ENCODE measurements at regions not wholly inside any gene's neighbourhood (a gene's known extent, or its start where the extent isn't known, plus 50 kb on each side); places are given as distances from the start of the nearest gene placed in this dataset.
"Not testable (repeated sequence)": the region's sequence is repeated elsewhere in the genome, so short reads cannot be mapped to it uniquely, and the experiment has no call there.

DNA sequence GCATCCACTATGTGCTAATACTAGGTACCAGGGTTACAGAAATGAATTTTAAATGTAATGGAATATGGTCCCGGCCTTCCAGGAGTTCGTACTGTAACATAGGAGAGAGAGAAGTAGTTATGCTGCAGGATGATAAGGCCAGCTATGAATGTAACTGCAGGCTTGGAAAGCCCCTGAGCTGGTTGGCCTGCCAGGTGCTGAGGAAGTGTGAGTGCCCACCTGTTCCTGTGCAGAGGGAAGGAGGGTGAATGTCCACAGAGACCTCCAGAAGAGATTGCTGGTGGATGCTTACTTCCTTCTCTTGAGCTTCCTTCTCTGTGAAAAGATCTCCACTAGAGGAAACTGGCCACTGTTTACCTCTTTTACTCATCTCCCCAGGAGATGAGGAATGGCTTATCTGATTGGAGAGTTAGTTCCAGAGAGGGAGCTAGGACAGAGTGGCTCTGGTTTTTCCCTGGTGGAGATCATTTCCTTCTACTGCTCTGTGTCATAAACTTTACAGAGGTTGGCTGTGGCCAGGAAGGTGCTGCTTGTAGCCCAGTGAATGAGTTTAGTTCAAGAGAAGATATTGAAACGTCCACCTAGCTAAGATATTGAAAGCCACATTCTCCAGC lies 114.0 kb upstream of the LNX1 start:
- no peaks in the 10 kb centered on the region for H3K9me3 Mint-ChIP-seq
- no peaks in the 10 kb centered on the region for H3K36me3 Mint-ChIP-seq (ENCODE audit: low read depth)
- CTCF ChIA-PET = interaction anchor here (1.3 kb wide), 1 partner anchor 18 kb away, joined by 3 read pairs; no protein-coding TSS in a partner anchor
- no peak for DNase-seq
- peaks cover 13% of the 10 kb centered on the region for H3K4me1 Mint-ChIP-seq
- H3K27ac Mint-ChIP-seq = no peak overlapping the region
- H3K4me3 Mint-ChIP-seq = no peak overlapping the region
- H3K27me3 Mint-ChIP-seq = peaks cover 3% of the 10 kb centered on the region
- POLR2A ChIA-PET = no interaction called here

DNA sequence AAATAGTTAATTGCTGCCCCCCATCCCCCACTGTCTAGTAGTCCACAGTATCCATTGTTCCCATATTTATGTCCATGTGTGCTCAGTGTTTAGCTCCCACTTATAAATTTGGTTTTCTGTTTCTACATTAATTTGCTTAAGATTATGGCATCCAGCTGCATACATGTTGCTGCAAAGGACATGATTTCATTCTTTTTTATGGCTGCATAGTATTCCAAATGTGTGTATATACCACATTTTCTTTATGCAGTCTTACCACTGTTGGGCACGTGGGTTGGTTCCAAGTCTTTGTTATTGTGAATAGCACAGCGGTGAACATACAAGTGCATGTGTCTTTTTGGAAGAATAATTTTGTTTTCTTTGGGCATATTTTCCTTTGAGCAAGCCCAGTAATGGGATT lies 113.0 kb upstream of the LNX1 start:
- Mint-ChIP-seq H3K4me3 (no peak overlapping the region), H3K36me3 (ENCODE audit: low read depth) (no peaks in the 10 kb centered on the region), H3K27me3 (peaks cover 3% of the 10 kb centered on the region), H3K27ac (no peak overlapping the region), H3K9me3 (no peaks in the 10 kb centered on the region), H3K4me1 (peaks cover 13% of the 10 kb centered on the region)
- CTCF ChIA-PET = no interaction called here
- POLR2A ChIA-PET = no interaction called here
- no peak for DNase-seq

DNA sequence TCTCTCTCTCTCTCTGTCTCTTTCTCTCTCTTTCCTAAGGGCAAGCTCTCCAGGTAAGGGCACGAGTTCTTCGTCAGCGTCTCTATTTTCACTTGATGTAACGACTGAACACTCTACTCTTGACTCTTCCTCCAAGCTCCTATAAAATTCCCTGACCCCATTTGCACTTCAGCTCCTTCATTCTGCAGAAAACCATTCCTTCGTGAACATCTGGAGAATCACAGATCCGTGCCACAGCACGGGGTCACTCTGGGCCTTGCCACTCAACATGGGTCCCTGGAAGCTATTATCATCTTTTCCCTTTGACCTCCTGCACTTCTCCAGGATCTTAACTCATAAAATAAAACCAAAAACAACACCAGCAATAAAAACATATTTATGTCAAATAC lies 112.0 kb upstream of the LNX1 start:
- Mint-ChIP-seq H3K4me3 (no peak overlapping the region), H3K36me3 (ENCODE audit: low read depth) (no peaks in the 10 kb centered on the region), H3K4me1 (peaks cover 13% of the 10 kb centered on the region), H3K27ac (no peak overlapping the region), H3K27me3 (peaks cover 3% of the 10 kb centered on the region), H3K9me3 (peaks cover 2% of the 10 kb centered on the region)
- POLR2A ChIA-PET = no interaction called here
- CTCF ChIA-PET = no interaction called here
- no peak for DNase-seq

DNA sequence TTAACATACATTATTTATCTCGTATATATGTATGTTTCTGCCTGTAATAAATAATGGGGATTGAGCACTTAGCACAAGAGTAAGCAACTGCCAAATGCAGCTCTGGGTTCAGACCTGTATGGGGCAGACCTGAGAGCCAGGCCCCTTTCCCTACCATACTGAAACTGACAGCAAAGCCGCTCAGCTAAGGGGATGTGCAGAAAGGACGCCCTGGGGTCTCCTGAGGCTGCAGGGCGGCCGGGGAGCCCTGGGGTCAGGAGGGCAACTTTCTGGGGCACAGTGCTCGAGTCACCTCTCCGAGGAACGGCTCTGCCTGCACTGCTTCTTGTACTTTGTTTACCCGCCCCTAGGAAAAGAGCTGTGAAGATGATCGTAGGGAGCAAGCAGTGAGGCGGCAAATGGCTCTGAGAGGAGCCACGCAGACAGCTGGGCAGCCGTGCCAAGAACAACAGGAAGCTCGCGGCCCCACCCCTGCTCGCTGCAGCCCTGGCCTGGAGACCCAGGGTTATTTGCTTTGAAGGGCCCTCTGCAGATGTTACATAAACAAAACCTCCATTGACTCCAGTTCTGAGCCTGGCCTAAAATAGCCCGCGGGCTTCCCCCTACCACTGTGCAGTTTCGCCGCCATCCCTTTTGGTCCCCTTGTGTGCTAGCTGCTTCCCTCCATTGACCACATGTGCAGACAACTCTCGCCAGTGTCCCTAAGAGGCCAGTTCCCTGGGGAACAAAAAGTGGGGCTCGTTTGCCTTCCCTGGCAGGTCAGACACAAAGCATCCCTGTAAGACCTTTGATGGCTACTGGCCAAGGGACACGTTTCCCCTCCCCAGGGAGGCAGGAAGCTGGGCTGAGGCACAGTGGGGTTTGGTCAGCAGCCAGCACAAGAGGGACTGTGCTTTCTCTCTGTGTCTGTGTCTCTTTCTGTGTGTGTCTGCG lies 111.3 kb upstream of the LNX1 start:
- H3K36me3 Mint-ChIP-seq (ENCODE audit: low read depth) = no peaks in the 10 kb centered on the region
- no peak overlapping the region for H3K4me3 Mint-ChIP-seq
- H3K27me3 Mint-ChIP-seq = peaks cover 3% of the 10 kb centered on the region
- H3K4me1 Mint-ChIP-seq = peaks cover 13% of the 10 kb centered on the region
- CTCF ChIA-PET = no interaction called here
- H3K9me3 Mint-ChIP-seq = peaks cover 2% of the 10 kb centered on the region
- DNase-seq = peak; percentile 6
- POLR2A ChIA-PET = no interaction called here
- H3K27ac Mint-ChIP-seq = peak overlapping the region; percentile 22

DNA sequence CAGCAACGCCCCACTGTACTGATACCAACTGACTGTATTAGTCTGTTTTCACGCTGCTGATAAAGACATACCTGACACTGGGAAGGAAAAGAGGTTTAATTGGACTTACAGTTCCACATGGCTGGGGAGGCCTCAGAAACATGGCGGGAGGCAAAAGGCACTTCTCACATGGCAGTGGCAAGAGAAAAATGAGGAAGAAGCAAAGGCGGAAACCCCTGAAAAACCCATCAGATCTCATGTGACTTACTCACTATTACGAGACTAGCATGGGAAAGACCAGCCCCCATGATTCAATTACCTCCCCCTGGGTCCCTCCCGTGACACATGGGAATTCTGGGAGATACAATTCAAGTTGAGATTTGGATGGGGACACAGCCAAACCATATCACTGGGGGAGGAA lies 110.0 kb upstream of the LNX1 start:
- H3K4me3 Mint-ChIP-seq; H3K36me3 Mint-ChIP-seq (ENCODE audit: low read depth); H3K9me3 Mint-ChIP-seq; H3K27ac Mint-ChIP-seq; POLR2A ChIA-PET; H3K27me3 Mint-ChIP-seq; DNase-seq: not testable (repeated sequence)
- CTCF ChIA-PET = interaction anchor here (1.5 kb wide), 1 partner anchor 17 kb away, joined by 4 read pairs; no protein-coding TSS in a partner anchor
- H3K4me1 Mint-ChIP-seq = peaks cover 13% of the 10 kb centered on the region

DNA sequence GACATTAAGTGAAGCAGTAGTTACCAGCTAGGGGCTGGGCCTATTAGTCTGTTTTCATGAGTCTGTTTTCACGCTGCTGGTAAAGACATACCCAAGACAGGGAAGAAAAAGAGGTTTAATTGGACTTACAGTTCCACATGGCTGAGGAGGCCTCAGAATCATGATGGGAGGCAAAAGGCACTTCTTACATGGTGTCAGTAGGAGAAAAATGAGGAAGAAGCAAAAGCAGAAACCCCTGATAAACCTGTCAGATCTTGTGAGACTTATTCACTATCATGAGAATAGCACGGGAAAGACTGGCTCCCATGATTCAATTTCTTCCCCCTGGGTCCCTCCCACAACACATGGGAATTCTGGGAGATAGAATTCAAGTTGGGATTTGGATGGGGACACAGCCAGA lies 108.0 kb upstream of the LNX1 start:
- DNase-seq = not testable (repeated sequence)

DNA sequence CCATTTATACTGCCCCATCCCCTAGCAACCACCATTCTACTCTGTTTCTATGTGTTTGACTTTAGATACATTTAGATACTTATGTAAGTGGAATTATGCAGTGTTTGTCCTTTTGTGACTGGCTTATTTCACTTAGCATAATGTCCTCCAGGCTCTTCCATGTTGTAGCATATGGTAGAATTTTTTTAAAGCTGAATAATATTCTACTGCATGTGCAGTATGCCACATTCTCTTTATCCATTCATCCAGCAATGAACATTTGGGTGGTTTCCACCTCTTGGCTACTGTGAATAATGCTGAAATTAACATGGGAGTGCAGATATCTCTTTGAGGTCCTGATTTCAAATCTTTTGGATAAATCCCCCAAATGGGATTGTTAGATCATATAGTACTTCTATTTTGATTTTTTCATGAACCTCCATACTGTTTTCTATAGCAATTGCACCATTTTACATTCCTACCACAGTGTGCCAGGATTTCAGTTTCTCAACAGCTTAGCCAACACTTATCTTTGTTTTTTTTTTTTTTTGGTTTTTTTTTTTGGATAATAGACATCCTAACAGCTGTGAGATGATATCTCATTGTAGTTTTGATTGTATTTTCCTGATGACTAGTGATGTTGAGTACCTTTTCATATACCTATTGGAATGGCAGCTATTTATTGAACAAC lies 105.9 kb upstream of the LNX1 start:
- Mint-ChIP-seq H3K36me3 (ENCODE audit: low read depth) (no peaks in the 10 kb centered on the region), H3K27ac (no peak overlapping the region), H3K4me1 (no peaks in the 10 kb centered on the region), H3K4me3 (no peak overlapping the region), H3K27me3 (peaks cover 7% of the 10 kb centered on the region), H3K9me3 (peaks cover 2% of the 10 kb centered on the region)
- ChIA-PET POLR2A (no interaction called here), CTCF (no interaction called here)
- no peak for DNase-seq

More for the DNA sequence above, 108.0 kb upstream of the LNX1 start:
- H3K36me3 Mint-ChIP-seq (ENCODE audit: low read depth); POLR2A ChIA-PET; H3K27ac Mint-ChIP-seq; H3K4me3 Mint-ChIP-seq; H3K27me3 Mint-ChIP-seq; H3K9me3 Mint-ChIP-seq: not testable (repeated sequence)
- CTCF ChIA-PET = interaction anchor here (1.1 kb wide), 1 partner anchor 17 kb away, joined by 5 read pairs; no protein-coding TSS in a partner anchor
- peaks cover 13% of the 10 kb centered on the region for H3K4me1 Mint-ChIP-seq

DNA sequence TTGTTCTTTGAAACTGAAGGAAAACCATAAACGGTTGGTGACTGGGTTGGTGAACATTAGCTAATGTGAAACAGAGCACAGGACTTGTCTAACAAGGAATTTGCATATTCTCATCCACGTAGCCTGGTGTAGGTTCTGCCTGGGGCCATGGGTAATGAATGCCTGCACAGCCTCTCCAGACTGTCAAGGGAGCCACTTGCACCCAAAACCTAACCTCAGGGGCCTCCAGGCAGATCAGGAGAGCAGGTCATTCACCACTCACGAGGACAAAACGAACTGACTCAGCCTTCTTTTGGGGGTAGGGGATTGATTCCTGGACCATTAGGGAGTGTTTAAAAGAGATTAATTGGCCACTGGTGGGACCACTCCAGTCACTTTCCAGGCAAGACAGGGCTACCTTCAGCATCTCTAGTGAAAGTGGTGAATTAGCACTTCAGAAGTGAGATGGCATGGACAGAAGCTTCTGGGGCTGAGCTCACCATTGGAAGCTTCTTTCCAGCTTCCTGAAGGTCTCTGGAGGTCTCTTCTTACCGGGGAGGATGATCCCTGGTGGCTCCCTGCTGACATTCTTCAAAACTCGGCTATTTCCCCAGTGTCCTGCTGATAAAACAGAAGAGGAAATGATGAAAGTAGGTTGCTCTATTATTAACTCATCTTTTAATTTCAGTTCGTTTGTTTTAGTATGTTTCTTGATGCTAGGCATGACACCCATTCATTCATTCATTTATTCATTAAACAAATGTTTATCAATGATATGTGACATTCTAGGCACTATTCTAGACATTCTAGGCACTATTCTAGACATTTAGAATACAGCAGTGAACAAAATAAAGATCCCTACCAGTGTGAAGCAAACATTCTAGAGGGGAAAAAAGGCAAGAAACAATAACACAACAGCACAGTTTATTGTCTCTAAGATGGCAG lies 104.5 kb upstream of the LNX1 start:
- peaks cover 7% of the 10 kb centered on the region for H3K27me3 Mint-ChIP-seq
- no peaks in the 10 kb centered on the region for H3K36me3 Mint-ChIP-seq (ENCODE audit: low read depth)
- POLR2A ChIA-PET = no interaction called here
- no peak overlapping the region for H3K4me3 Mint-ChIP-seq
- no peak overlapping the region for H3K27ac Mint-ChIP-seq
- DNase-seq = no peak
- CTCF ChIA-PET = no interaction called here
- peaks cover 2% of the 10 kb centered on the region for H3K9me3 Mint-ChIP-seq
- H3K4me1 Mint-ChIP-seq = no peaks in the 10 kb centered on the region

DNA sequence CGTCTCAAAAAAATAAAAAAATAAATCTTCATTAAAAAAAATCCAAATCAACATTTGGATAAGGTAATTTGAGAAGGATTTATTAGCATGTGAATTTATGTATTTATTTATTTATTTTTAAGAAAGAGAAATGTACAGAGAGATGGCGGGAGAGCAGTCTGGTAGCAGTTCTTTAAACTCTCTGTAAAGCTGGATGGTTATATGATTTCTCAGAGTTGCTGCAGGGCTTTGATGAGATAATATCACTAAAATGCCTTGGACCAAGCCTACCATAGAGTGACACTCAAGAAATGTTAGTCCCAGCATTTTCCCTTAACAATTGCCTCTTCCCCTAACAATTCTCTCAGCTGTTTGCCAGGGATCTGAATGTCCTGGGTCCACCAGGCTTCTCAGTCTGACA lies 103.4 kb upstream of the LNX1 start:
- DNase-seq = no peak
- POLR2A ChIA-PET = no interaction called here
- CTCF ChIA-PET = no interaction called here
- peaks cover 7% of the 10 kb centered on the region for H3K27me3 Mint-ChIP-seq
- no peaks in the 10 kb centered on the region for H3K4me1 Mint-ChIP-seq
- H3K27ac Mint-ChIP-seq = no peak overlapping the region
- H3K4me3 Mint-ChIP-seq = no peak overlapping the region
- H3K9me3 Mint-ChIP-seq = peaks cover 2% of the 10 kb centered on the region
- H3K36me3 Mint-ChIP-seq (ENCODE audit: low read depth) = no peaks in the 10 kb centered on the region

DNA sequence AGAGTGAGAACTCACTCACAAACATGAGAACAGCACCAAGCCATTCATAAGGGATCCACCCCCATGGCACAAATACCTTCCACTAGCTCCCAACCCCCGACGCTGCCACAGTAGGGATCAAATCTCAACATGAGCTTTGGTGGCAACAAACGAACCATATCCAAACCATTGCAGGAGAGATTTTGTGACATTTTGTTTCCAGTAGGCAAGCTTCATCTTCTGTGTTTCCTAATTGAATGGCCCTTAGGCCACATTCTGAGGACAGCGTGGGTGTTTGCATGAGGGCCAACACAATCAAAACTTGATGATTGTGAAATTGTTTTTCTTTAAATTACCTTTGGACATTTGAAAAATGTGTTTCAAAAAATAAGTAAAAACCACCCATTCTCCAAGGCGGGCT lies 102.6 kb upstream of the LNX1 start:
- ChIA-PET POLR2A (no interaction called here), CTCF (no interaction called here)
- no peaks in the 10 kb centered on the region for H3K36me3 Mint-ChIP-seq (ENCODE audit: low read depth)
- H3K9me3 Mint-ChIP-seq = no peaks in the 10 kb centered on the region
- peaks cover 7% of the 10 kb centered on the region for H3K27me3 Mint-ChIP-seq
- no peaks in the 10 kb centered on the region for H3K4me1 Mint-ChIP-seq
- no peak for DNase-seq
- H3K4me3 Mint-ChIP-seq = no peak overlapping the region
- H3K27ac Mint-ChIP-seq = no peak overlapping the region

DNA sequence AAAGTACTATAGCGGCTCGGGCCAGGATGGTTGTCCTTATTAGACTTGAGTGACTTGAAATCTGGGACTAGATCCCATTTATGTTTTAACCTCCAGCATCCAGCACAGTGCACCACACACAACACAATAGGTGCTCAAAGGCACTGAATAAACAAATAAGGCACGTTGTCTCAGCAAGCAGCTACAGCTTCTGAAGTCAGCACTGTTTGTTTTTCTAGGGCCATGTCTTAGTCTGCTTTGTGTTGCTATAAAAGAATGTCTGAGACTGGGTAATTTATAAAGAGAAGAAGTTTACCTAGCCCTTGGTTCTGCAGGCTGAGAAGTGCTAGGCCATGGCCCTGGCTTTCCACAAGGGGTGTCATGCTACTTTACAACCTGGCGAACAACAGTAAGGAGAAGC lies 102.1 kb upstream of the LNX1 start:
- CTCF ChIA-PET = no interaction called here
- Mint-ChIP-seq H3K36me3 (ENCODE audit: low read depth) (no peaks in the 10 kb centered on the region), H3K4me1 (no peaks in the 10 kb centered on the region), H3K9me3 (no peaks in the 10 kb centered on the region), H3K27me3 (peaks cover 7% of the 10 kb centered on the region), H3K27ac (no peak overlapping the region), H3K4me3 (no peak overlapping the region)
- DNase-seq = no peak
- POLR2A ChIA-PET = no interaction called here

DNA sequence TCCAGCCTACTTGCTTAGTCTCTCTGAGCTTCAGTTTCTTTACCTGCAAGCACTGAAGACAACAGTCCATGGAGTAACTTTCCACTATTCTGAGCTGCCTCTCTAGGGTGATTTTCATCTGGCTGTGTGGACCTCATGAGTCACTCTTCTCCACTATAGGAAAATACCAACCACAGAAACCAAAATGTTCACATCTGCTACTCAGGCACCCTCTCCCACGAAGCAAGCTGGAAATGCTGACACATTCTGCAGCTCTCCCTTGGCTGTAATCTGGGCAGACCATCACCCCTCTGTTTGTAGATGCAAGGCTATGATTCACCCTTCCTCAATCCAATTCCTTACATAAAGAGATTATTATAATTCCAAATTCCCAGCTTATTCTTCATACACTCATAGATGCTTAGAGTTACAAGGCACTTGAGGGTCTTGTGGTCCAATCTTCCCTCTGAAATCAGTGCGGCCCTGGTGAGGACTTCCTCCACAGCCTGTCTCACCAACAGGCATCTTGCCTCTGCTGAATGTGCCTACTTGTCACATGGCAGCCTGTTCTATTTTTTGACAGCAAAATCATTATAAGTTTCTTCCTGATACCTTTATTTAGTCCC lies 97.0 kb upstream of the LNX1 start:
- ChIA-PET POLR2A (no interaction called here), CTCF (interaction anchor here (1.2 kb wide), 1 partner anchor 18 kb away, joined by 3 read pairs; no protein-coding TSS in a partner anchor)
- Mint-ChIP-seq H3K4me1 (no peaks in the 10 kb centered on the region), H3K27me3 (peaks cover 5% of the 10 kb centered on the region), H3K9me3 (no peaks in the 10 kb centered on the region), H3K4me3 (no peak overlapping the region), H3K36me3 (ENCODE audit: low read depth) (no peaks in the 10 kb centered on the region), H3K27ac (no peak overlapping the region)
- no peak for DNase-seq
